GM23248 (cell line): ENCODE measurements at regions not wholly inside any gene's neighbourhood (a gene's known extent, or its start where the extent isn't known, plus 50 kb on each side); places are given as distances from the start of the nearest gene placed in this dataset.

Experiments used
- DNase-seq: peaks from one replicate; pipeline ENCODE4 v3.0.0-alpha.2; 2015
- H2AFZ ChIP-seq: fragments of 200-600 bp; sonication (generic); 2 replicates; pipeline ENCODE4 v1.6.1; 2016; ENCODE audit warnings: antibody characterized with exemption
- H3F3A ChIP-seq: fragments of 200-600 bp; sonication (generic); 2 replicates; pipeline ENCODE4 v1.6.1; 2016; ENCODE audit warnings: mild to moderate bottlenecking, antibody characterized with exemption, mixed run types; ENCODE audit not compliant: insufficient read depth
- H3K27ac ChIP-seq: fragments of 200-600 bp; sonication (generic); 2 replicates; pipeline ENCODE4 v1.5.1; 2016; ENCODE audit warnings: mild to moderate bottlenecking
- H3K27me3 ChIP-seq: fragments of 200-600 bp; sonication (generic); replicated peaks from 2 replicates; pipeline ENCODE4 v1.6.1; 2016; ENCODE audit warnings: mild to moderate bottlenecking; ENCODE audit not compliant: insufficient read depth
- H3K36me3 ChIP-seq: fragments of 200-600 bp; sonication (generic); 2 replicates; pipeline ENCODE4 v1.6.1; 2016; ENCODE audit warnings: low read depth, mild to moderate bottlenecking
- H3K4me1 ChIP-seq: fragments of 200-600 bp; sonication (generic); 2 replicates; pipeline ENCODE4 v1.6.1; 2016; ENCODE audit warnings: mild to moderate bottlenecking; ENCODE audit not compliant: insufficient read depth
- H3K4me2 ChIP-seq: fragments of 200-600 bp; sonication (generic); one replicate; pipeline ENCODE4 v1.6.1; 2016; ENCODE audit warnings: mild to moderate bottlenecking; ENCODE audit not compliant: unreplicated experiment
- H3K4me3 ChIP-seq: fragments of 200-600 bp; sonication (generic); 2 replicates; pipeline ENCODE4 v1.5.1; 2016; ENCODE audit warnings: mild to moderate bottlenecking
- H3K79me2 ChIP-seq: fragments of 200-600 bp; sonication (generic); 2 replicates; pipeline ENCODE4 v1.6.1; 2016; ENCODE audit warnings: mild to moderate bottlenecking; ENCODE audit not compliant: insufficient read depth
- H3K9ac ChIP-seq: fragments of 200-600 bp; sonication (generic); 2 replicates; pipeline ENCODE4 v1.6.1; 2016; ENCODE audit warnings: mild to moderate bottlenecking
- H3K9me2 ChIP-seq: fragments of 200-600 bp; sonication (generic); 2 replicates; pipeline ENCODE4 v1.6.1; 2016; ENCODE audit warnings: mixed run types, mild to moderate bottlenecking, moderate library complexity; ENCODE audit not compliant: insufficient read depth
- H3K9me3 ChIP-seq: fragments of 200-600 bp; sonication (generic); one replicate; pipeline ENCODE4 v1.6.1; 2017; ENCODE audit warnings: low read depth
- H4K20me1 ChIP-seq: fragments of 200-600 bp; sonication (generic); 2 replicates; pipeline ENCODE4 v1.6.0; 2016; ENCODE audit not compliant: insufficient read depth
- EZH2 ChIP-seq: fragments of 200-600 bp; sonication (generic); IDR thresholded peaks from 2 replicates; pipeline ENCODE4 v1.6.1; 2018; ENCODE audit warnings: antibody characterized with exemption, mild to moderate bottlenecking; ENCODE audit not compliant: insufficient read depth, poor library complexity, severe bottlenecking
- EZH2phosphoT487 ChIP-seq: fragments of 200-600 bp; sonication (generic); IDR thresholded peaks from 2 replicates; pipeline ENCODE4 v1.6.1; 2018; ENCODE audit warnings: antibody characterized with exemption, moderate library complexity, mild to moderate bottlenecking, low read depth; ENCODE audit not compliant: insufficient read depth
- WGBS, 2 experiments: methylation state at CpG; one replicate each; pipeline ENCODE4 v1.1.6; 2015 to 2017; ENCODE audit warnings: low lambda C conversion rate in 2 of 2, low coverage in 1 of 2; ENCODE audit errors: missing lambda C conversion rate in 2 of 2; 5-methylcytosine and 5-hydroxymethylcytosine counted together
- in situ Hi-C: fragments of 300-500 bp; cut with MboI; formaldehyde crosslinking; loops from 2 replicates; pipeline ENCODE4 v1.15.0; 2020

DNA sequence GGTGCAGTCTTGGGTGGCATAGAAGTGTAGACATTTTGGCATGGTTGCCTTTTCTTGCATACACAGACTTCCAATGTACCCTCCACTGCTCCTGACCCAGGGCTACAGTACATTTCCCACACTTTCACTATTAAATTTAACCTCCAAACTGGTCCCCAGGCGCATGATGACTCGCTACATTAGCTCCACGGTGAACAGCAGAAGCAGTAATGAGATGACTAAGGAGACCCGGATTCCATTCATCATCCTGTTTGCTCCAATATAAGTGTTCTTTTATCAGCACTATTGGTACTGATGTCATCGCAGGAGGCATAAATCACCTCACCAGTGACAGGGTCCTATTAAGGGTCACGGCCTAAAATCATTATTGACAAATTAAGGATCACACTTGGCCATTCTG is 316.5 kb downstream of the EN1 start:
- 11 to 13% methylated on average over 6 of the region's 6 CpGs for WGBS, 2 experiments
- no peaks in the 10 kb centered on the region for H3K36me3 ChIP-seq
- TF ChIP-seq EZH2 (no peak), EZH2phosphoT487 (no peak)
- in situ Hi-C loops = no loop called here
- H3K4me1 ChIP-seq = peaks cover 6% of the 10 kb centered on the region; the same call in 1 of the 2 replicates
- no peak overlapping the region for H2AFZ ChIP-seq
- H3K79me2 ChIP-seq = no peaks in the 10 kb centered on the region
- peak; percentile 76 for DNase-seq
- no peak overlapping the region for H3K9ac ChIP-seq
- H3K4me2 ChIP-seq = no peak overlapping the region
- H4K20me1 ChIP-seq = no peaks in the 10 kb centered on the region
- H3K27ac ChIP-seq = no peak overlapping the region
- no peaks in the 10 kb centered on the region for H3K9me3 ChIP-seq
- H3F3A ChIP-seq = no peaks in the 10 kb centered on the region; the same call in 1 of the 2 replicates
- H3K4me3 ChIP-seq = no peak overlapping the region
- no peaks in the 10 kb centered on the region for H3K9me2 ChIP-seq
- H3K27me3 ChIP-seq = no peaks in the 10 kb centered on the region; the same call in 1 of the 2 replicates

DNA sequence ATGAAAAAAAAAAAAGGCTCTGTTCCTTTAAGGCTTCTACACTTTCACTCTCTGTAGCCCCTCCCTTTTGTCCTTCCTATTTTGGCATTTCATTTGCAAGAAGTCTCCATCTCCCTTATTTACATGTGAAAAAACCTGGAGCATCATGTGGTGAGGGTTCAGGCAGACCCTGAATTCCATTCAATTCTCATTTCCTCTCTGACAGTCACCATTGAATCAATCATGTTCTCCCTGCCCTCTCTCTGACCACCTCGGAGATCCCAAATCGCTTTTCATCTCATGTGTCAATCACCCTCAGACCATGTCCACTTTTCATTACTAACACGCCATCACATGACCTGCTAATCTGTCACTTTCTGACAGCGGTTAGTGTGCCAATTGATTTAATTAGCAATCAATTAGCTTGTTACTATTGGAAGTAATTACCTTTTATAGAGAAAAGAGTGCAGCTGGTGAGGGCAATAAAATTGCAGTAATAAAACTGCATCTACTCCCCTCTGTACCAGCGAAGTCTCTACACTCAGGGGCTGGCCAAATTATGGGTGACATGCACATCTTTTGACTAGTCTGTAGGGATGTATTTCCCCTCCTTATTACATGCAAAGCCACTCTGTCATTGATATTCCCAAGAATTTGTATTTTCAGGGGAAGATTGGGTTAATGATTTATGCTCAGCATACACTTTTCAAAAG is 317.4 kb downstream of the EN1 start:
- WGBS, 2 experiments = 43 to 46% methylated on average over 5 of the region's 5 CpGs
- H3K9me3 ChIP-seq = no peaks in the 10 kb centered on the region
- peaks cover 6% of the 10 kb centered on the region; the same call in 1 of the 2 replicates for H3K4me1 ChIP-seq
- no peak overlapping the region for H3K9ac ChIP-seq
- DNase-seq = no peak
- no peak overlapping the region for H3K4me2 ChIP-seq
- H3K27ac ChIP-seq = no peak overlapping the region
- H3F3A ChIP-seq = no peaks in the 10 kb centered on the region; the same call in 1 of the 2 replicates
- no peak overlapping the region for H2AFZ ChIP-seq
- in situ Hi-C loops = no loop called here
- no peaks in the 10 kb centered on the region for H3K36me3 ChIP-seq
- no peaks in the 10 kb centered on the region for H3K9me2 ChIP-seq
- no peak overlapping the region for H3K4me3 ChIP-seq
- H4K20me1 ChIP-seq = no peaks in the 10 kb centered on the region
- no peak for TF ChIP-seq EZH2
- no peak for TF ChIP-seq EZH2phosphoT487
- no peaks in the 10 kb centered on the region; the same call in 1 of the 2 replicates for H3K27me3 ChIP-seq
- H3K79me2 ChIP-seq = no peaks in the 10 kb centered on the region

DNA sequence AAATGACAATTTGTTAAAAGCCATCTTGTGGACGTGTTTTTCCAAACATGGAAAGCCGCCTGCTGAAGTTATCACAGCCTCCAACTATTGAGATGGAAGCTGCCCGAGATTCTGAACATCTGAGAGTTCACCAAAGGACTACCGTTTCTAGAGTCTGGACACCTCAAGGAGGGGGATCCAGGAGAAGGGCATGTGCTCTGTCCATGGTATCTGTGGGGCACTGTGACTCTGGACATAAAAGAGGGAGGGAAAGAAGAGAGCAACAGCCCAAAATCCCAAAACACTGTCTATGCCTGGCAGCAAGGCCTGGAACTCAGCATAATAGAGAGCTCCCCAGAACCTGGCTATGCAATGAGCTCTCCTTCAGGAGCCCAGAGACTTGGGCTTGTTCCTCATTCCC is 319.9 kb downstream of the EN1 start:
- Histone ChIP-seq H3K9me3 (no peaks in the 10 kb centered on the region), H3F3A (no peaks in the 10 kb centered on the region; the same call in 1 of the 2 replicates), H3K4me1 (peaks cover 6% of the 10 kb centered on the region; the same call in 1 of the 2 replicates), H3K9ac (no peak overlapping the region), H3K9me2 (no peaks in the 10 kb centered on the region), H3K79me2 (no peaks in the 10 kb centered on the region), H2AFZ (no peak overlapping the region), H3K4me3 (no peak overlapping the region), H3K27me3 (no peaks in the 10 kb centered on the region), H3K4me2 (no peak overlapping the region), H3K36me3 (no peaks in the 10 kb centered on the region), H4K20me1 (no peaks in the 10 kb centered on the region), H3K27ac (no peak overlapping the region)
- in situ Hi-C loops = no loop called here
- TF ChIP-seq EZH2phosphoT487 = no peak
- no peak for TF ChIP-seq EZH2
- DNase-seq = peak; percentile 30
- 70 to 71% methylated on average over 4 of the region's 4 CpGs for WGBS, 2 experiments

DNA sequence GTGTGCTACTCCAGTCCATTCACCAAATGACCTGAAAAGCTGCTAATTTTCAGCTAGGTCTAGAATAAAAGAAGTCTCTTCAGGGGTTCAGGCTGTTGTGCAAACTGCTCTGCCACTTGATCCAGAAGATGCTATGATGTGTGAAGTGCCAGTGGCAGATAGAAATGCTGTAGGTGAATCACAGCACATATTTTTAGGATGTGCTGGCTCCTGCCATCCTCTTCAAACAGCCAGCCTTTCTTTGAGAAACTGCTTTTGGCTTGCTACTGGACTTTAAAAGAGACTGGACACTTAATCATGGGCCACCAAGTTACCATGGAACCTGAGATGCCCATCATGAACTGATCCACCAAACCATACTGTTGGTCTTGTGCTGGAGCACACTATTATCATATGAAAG is 322.1 kb downstream of the EN1 start:
- Histone ChIP-seq H3K27me3 (no peaks in the 10 kb centered on the region), H3K27ac (no peak overlapping the region), H3K79me2 (no peaks in the 10 kb centered on the region), H3K4me3 (no peak overlapping the region), H3F3A (no peaks in the 10 kb centered on the region; the same call in 1 of the 2 replicates), H3K9me3 (no peaks in the 10 kb centered on the region), H4K20me1 (no peaks in the 10 kb centered on the region), H3K4me2 (no peak overlapping the region), H3K9ac (no peak overlapping the region), H3K36me3 (no peaks in the 10 kb centered on the region), H3K9me2 (no peaks in the 10 kb centered on the region), H2AFZ (no peak overlapping the region), H3K4me1 (no peaks in the 10 kb centered on the region)
- peak; percentile 26 for DNase-seq
- in situ Hi-C loops = no loop called here
- TF ChIP-seq EZH2phosphoT487 = no peak
- TF ChIP-seq EZH2 = no peak

- Histone ChIP-seq H3K4me1 (no peaks in the 10 kb centered on the region), H3K27ac (no peak overlapping the region), H3K9ac (no peak overlapping the region), H3F3A (no peaks in the 10 kb centered on the region), H3K9me2 (no peaks in the 10 kb centered on the region), H3K9me3 (no peaks in the 10 kb centered on the region), H2AFZ (no peak overlapping the region), H3K36me3 (no peaks in the 10 kb centered on the region), H3K4me2 (no peak overlapping the region), H3K79me2 (no peaks in the 10 kb centered on the region), H3K27me3 (no peaks in the 10 kb centered on the region), H3K4me3 (no peak overlapping the region), H4K20me1 (no peaks in the 10 kb centered on the region)
- TF ChIP-seq EZH2phosphoT487 (no peak), EZH2 (no peak)
- DNase-seq = no peak
- in situ Hi-C loops = no loop called here
Observed at GRCh38 chr2:118524911-118525310, 322.5 kb downstream of the EN1 start.
